Adrenal gland (tissue), 5 donors: ENCODE measurements at regions not wholly inside any gene's neighbourhood (a gene's known extent, or its start where the extent isn't known, plus 50 kb on each side); places are given as distances from the start of the nearest gene placed in this dataset.
"Not testable (repeated sequence)": the region's sequence is repeated elsewhere in the genome, so short reads cannot be mapped to it uniquely, and the experiment has no call there.

Experiments used
- POLR2A ChIP-seq, 2 donors: fragments of 450-650 bp; IDR thresholded peaks; one replicate each; pipeline ENCODE4 v1.6.1; 2017; ENCODE audit warnings: antibody characterized with exemption in 2 of 2, mild to moderate bottlenecking in 2 of 2, moderate library complexity in 1 of 2
- TF ChIP-seq, protein P1 (sequence below), 6 experiments: fragments of 450-650 bp in 4 of 6; fragments of 200-600 bp in 2 of 6; sonication (generic) in 1 of 6; IDR thresholded peaks; 1 replicate in 5 of 6; 2 replicates in 1 of 6; pipeline versions ENCODE4 v1.5.1 to v1.8.0; 2016 to 2021; ENCODE audit warnings: antibody characterized with exemption in 6 of 6, mild to moderate bottlenecking in 2 of 6, moderate library complexity in 1 of 6
- donor health status: DM: no; HTN: no; CAD: no.

GRCh38 chr17:53757116-53757515 is 65.6 kb upstream of the KIF2B start:
- TF ChIP-seq POLR2A (IDR thresholded peaks at IDR 0.05), result not testable (repeated sequence)
- TF ChIP-seq, protein P1, sequence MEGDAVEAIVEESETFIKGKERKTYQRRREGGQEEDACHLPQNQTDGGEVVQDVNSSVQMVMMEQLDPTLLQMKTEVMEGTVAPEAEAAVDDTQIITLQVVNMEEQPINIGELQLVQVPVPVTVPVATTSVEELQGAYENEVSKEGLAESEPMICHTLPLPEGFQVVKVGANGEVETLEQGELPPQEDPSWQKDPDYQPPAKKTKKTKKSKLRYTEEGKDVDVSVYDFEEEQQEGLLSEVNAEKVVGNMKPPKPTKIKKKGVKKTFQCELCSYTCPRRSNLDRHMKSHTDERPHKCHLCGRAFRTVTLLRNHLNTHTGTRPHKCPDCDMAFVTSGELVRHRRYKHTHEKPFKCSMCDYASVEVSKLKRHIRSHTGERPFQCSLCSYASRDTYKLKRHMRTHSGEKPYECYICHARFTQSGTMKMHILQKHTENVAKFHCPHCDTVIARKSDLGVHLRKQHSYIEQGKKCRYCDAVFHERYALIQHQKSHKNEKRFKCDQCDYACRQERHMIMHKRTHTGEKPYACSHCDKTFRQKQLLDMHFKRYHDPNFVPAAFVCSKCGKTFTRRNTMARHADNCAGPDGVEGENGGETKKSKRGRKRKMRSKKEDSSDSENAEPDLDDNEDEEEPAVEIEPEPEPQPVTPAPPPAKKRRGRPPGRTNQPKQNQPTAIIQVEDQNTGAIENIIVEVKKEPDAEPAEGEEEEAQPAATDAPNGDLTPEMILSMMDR (IDR thresholded peaks at IDR 0.05), result not testable (repeated sequence)
